GM18861 (cell line): ENCODE measurements at regions not wholly inside any gene's neighbourhood (a gene's known extent, or its start where the extent isn't known, plus 50 kb on each side); places are given as distances from the start of the nearest gene placed in this dataset.

Source experiments
- ATAC-seq: cut with Tn5 transposase; IDR thresholded peaks from one replicate; pipeline ENCODE4 v1.9.1; 2021; ENCODE audit not compliant: unreplicated experiment

GRCh38 chr4:168037676-168038075, 54.7 kb upstream of the ANXA10 start:
- ATAC-seq: no peak

- no peak for ATAC-seq
Observed at GRCh38 chr4:168039593-168039992, 52.7 kb upstream of the ANXA10 start.
